SU-DHL-6 (cell line): ENCODE measurements at regions not wholly inside any gene's neighbourhood (a gene's known extent, or its start where the extent isn't known, plus 50 kb on each side); places are given as distances from the start of the nearest gene placed in this dataset.
"Not testable (repeated sequence)": the region's sequence is repeated elsewhere in the genome, so short reads cannot be mapped to it uniquely, and the experiment has no call there.

Source experiments
- H2AFZ ChIP-seq: fragments of 200-600 bp; sonication (generic); 2 replicates; pipeline ENCODE4 v1.6.1; 2014; ENCODE audit warnings: low read depth, mild to moderate bottlenecking, moderate library complexity, mixed read lengths, antibody characterized with exemption, low read length; ENCODE audit not compliant: severe bottlenecking
- H3F3A ChIP-seq: fragments of 200-600 bp; shearing (Covaris generic); 2 replicates; pipeline ENCODE4 v1.6.0; 2016; ENCODE audit warnings: antibody characterized with exemption, mild to moderate bottlenecking; ENCODE audit not compliant: insufficient read depth
- H3K27ac ChIP-seq: fragments of 200-600 bp; sonication (generic); 2 replicates; pipeline ENCODE4 v1.5.1; 2016; ENCODE audit warnings: low read depth, mild to moderate bottlenecking, low read length, moderate library complexity, mixed read lengths
- H3K27me3 ChIP-seq: fragments of 200-600 bp; sonication (generic), shearing (Covaris generic); 2 replicates; pipeline ENCODE4 v1.6.0; 2014; ENCODE audit warnings: mild to moderate bottlenecking, low read length
- H3K36me3 ChIP-seq: fragments of 200-600 bp; sonication (generic); 2 replicates; pipeline ENCODE4 v1.6.1; 2014; ENCODE audit warnings: mild to moderate bottlenecking, low read length, mixed read lengths
- H3K4me2 ChIP-seq: fragments of 300-600, 200-600 bp; shearing (Covaris generic), sonication (generic); 2 replicates; pipeline ENCODE4 v1.6.0; 2014; ENCODE audit warnings: low read length, low read depth, mild to moderate bottlenecking; ENCODE audit not compliant: poor library complexity, severe bottlenecking
- H3K4me3 ChIP-seq: fragments of 200-600 bp; sonication (generic); 2 replicates; pipeline ENCODE4 v1.5.1; 2014; ENCODE audit warnings: antibody characterized with exemption, low read length, mild to moderate bottlenecking, mixed read lengths; ENCODE audit not compliant: insufficient read depth, poor library complexity, severe bottlenecking
- H3K79me2 ChIP-seq: fragments of 200-600 bp; sonication (generic); 2 replicates; pipeline ENCODE4 v1.6.1; 2014; ENCODE audit warnings: mild to moderate bottlenecking, low read length, moderate library complexity; ENCODE audit not compliant: insufficient read depth
- H3K9ac ChIP-seq: fragments of 200-600 bp; sonication (generic); 2 replicates; pipeline ENCODE4 v1.7.0; 2014; ENCODE audit warnings: mild to moderate bottlenecking, low read length
- H3K9me2 ChIP-seq: fragments of 200-600 bp; sonication (generic); replicated peaks from 2 replicates; pipeline ENCODE4 v1.6.1; 2014; ENCODE audit warnings: low read length; ENCODE audit not compliant: insufficient read depth
- H3K9me3 ChIP-seq: fragments of 200-600 bp; sonication (generic); 2 replicates; pipeline ENCODE4 v1.6.1; 2014; ENCODE audit warnings: low read length, mixed read lengths; ENCODE audit not compliant: insufficient read depth
- H4K20me1 ChIP-seq: fragments of 200-600 bp; sonication (generic); 2 replicates; pipeline ENCODE4 v1.6.1; 2014; ENCODE audit warnings: low read depth, mild to moderate bottlenecking, antibody characterized with exemption, low read length, moderate library complexity, mixed read lengths
- EZH2phosphoT487 ChIP-seq: fragments of 200-600 bp; sonication (generic), shearing (Covaris generic); conservative IDR thresholded peaks from 2 replicates; pipeline ENCODE4 v1.6.1; 2018; ENCODE audit warnings: mild to moderate bottlenecking, antibody characterized with exemption, low read length, moderate library complexity, mixed read lengths
- TF ChIP-seq, protein P1 (sequence below): fragments of 200-600 bp; sonication (generic); IDR thresholded peaks from one replicate; pipeline ENCODE4 v1.5.1; 2017; ENCODE audit warnings: antibody characterized with exemption, mild to moderate bottlenecking, low read length, moderate library complexity; ENCODE audit not compliant: insufficient read depth, poor library complexity, severe bottlenecking

DNA sequence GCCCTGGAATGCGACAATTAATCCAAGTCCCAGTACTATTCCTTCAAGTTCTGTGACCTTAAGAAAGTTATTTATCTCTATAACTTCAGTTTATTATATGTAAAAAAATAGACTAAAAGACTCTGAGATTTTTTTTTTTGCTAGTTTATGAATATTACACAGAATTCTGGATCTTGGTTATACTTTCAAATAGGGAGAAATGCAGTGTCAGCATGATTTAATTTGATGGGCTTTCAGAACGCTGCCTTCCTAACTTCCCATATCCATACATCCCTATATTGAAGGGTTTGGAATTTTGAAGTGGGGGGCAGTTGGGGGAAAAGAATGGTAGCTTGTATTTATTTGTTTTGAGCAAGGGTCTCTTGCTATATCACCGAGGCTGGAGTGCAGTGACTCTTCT lies 98.4 kb upstream of the MEGF10 start:
- TF ChIP-seq, protein P1, sequence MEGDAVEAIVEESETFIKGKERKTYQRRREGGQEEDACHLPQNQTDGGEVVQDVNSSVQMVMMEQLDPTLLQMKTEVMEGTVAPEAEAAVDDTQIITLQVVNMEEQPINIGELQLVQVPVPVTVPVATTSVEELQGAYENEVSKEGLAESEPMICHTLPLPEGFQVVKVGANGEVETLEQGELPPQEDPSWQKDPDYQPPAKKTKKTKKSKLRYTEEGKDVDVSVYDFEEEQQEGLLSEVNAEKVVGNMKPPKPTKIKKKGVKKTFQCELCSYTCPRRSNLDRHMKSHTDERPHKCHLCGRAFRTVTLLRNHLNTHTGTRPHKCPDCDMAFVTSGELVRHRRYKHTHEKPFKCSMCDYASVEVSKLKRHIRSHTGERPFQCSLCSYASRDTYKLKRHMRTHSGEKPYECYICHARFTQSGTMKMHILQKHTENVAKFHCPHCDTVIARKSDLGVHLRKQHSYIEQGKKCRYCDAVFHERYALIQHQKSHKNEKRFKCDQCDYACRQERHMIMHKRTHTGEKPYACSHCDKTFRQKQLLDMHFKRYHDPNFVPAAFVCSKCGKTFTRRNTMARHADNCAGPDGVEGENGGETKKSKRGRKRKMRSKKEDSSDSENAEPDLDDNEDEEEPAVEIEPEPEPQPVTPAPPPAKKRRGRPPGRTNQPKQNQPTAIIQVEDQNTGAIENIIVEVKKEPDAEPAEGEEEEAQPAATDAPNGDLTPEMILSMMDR = no peak
- TF ChIP-seq EZH2phosphoT487 = no peak
- no peaks in the 10 kb centered on the region for H4K20me1 ChIP-seq

DNA sequence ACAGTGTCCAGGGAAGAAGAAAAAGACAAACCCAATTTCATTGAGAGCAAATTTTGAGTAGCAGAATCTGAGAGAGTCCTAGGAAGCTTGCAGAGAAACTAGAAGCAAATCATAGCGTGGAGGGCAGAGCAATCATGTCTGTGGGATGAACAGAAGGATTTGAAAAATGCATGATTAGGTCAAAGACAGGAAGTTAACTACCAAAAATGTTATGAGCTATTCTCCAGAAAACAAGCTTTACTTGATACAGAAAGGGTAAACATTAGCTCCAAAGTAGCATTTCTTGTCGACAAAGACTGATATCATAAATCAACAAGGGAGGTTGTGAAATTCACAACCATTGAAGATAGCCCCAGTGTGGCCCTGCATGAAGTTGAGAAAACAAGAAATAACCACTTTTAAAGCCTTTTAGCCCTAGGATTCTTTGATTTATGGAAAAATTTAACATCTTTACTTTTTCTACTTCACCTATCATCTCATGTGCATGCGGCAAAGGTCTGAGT lies 97.7 kb upstream of the MEGF10 start:
- Histone ChIP-seq H3K79me2 (no peaks in the 10 kb centered on the region), H3K9me2 (no peaks in the 10 kb centered on the region; the same call in 1 of the 2 replicates), H3F3A (no peaks in the 10 kb centered on the region), H3K9me3 (no peaks in the 10 kb centered on the region), H3K36me3 (no peaks in the 10 kb centered on the region), H2AFZ (no peak overlapping the region), H4K20me1 (no peaks in the 10 kb centered on the region), H3K4me3 (no peak overlapping the region), H3K9ac (no peak overlapping the region), H3K27me3 (no peaks in the 10 kb centered on the region), H3K4me2 (no peak overlapping the region), H3K27ac (no peak overlapping the region)
- TF ChIP-seq, protein P1 = no peak

More for the DNA sequence above, 98.4 kb upstream of the MEGF10 start:
- H2AFZ ChIP-seq = no peak overlapping the region
- no peaks in the 10 kb centered on the region for H3F3A ChIP-seq
- H3K4me2 ChIP-seq = no peak overlapping the region
- H3K79me2 ChIP-seq = no peaks in the 10 kb centered on the region
- H3K9me3 ChIP-seq = no peaks in the 10 kb centered on the region
- H3K9ac ChIP-seq = no peak overlapping the region
- H3K36me3 ChIP-seq = no peaks in the 10 kb centered on the region
- no peaks in the 10 kb centered on the region for H3K27me3 ChIP-seq
- no peak overlapping the region for H3K4me3 ChIP-seq
- H3K9me2 ChIP-seq = no peaks in the 10 kb centered on the region; the same call in 1 of the 2 replicates
- no peak overlapping the region for H3K27ac ChIP-seq

DNA sequence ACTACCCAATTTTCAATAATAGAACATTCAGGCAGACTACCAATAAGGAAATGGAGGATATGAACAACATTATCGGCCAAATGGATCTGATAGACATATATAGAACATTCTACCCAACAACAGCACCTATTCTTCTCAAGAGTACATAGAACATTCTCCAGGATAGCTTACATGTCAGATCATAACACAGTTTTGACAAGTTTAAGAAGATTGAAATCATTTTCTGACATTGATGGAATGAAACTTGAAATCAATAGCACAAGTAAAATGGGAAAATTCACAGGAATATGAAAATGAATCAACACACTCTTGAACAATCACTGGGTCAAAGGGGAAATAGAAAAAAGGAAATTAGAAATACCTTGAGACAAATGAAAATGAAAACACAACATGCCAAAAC lies 94.6 kb upstream of the MEGF10 start:
- no peaks in the 10 kb centered on the region for H3K9me3 ChIP-seq
- H3K27me3 ChIP-seq = no peaks in the 10 kb centered on the region
- H3F3A ChIP-seq = no peaks in the 10 kb centered on the region
- no peak overlapping the region for H3K4me2 ChIP-seq
- H3K36me3 ChIP-seq = no peaks in the 10 kb centered on the region
- H3K4me3 ChIP-seq = no peak overlapping the region
- no peak for TF ChIP-seq EZH2phosphoT487
- TF ChIP-seq, protein P1 = no peak
- no peak overlapping the region for H2AFZ ChIP-seq
- no peaks in the 10 kb centered on the region for H3K79me2 ChIP-seq
- no peak overlapping the region for H3K9ac ChIP-seq
- H3K27ac ChIP-seq = no peak overlapping the region
- H4K20me1 ChIP-seq = no peaks in the 10 kb centered on the region
- H3K9me2 ChIP-seq = no peaks in the 10 kb centered on the region; the same call in 1 of the 2 replicates

DNA sequence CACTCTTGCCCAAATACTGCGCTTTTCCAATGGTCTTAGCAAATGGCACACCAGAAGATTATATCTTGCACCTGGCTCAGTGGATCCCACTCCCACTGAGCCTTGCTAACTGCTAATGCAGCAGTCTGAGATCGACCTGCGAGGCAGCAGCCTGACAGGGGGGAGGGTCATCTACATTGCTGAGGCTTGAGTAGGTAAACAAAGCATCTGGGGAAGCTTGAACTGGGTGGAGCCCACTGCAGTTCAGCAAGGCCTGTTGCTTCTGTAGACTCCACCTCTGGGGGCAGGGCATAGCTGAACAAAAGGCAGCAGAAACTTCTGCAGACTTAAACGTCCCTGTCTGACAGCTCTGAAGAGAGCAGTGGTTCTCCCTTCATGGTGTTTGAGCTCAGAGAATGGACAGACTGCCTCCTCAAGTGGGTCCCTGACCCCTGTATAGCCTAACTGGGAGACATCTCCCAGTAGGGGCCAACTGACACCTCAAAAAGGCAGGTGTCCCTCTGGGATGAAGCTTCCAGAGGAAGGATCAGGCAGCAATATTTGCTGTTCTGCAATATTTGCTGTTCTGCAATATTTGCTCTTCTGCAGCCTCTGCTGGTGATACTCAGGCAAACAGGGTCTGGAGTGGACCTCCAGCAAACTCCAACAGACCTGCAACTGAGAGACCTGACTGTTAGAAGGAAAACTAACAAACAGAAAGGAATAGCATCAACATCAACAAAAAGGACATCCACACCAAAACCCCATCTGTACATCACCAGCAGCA lies 93.0 kb upstream of the MEGF10 start:
- H3F3A ChIP-seq, H3K36me3 ChIP-seq, H3K4me3 ChIP-seq, H3K9ac ChIP-seq, H3K4me2 ChIP-seq, H3K27me3 ChIP-seq, H4K20me1 ChIP-seq, H3K27ac ChIP-seq, H3K9me2 ChIP-seq, H2AFZ ChIP-seq, H3K9me3 ChIP-seq, H3K79me2 ChIP-seq: not testable (repeated sequence)

DNA sequence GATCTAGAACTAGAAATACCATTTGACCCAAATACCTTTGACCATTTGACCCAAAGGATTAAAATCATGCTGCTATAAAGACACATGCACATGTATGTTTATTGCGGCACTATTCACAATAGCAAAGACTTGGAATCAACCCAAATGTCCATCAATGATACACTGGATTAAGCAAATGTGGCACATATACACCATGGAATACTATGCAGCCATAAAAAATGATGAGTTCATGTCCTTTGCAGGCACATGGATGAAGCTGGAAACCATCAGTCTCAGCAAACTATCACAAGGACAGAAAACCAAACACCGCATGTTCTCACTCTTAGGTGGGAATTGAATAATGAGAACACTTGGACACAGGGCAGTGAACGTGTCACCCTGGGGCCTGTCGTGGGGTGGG lies 87.9 kb upstream of the MEGF10 start:
- not testable (repeated sequence) for H4K20me1 ChIP-seq, H3F3A ChIP-seq, H3K79me2 ChIP-seq, H3K4me3 ChIP-seq, H3K27me3 ChIP-seq, H3K36me3 ChIP-seq, H3K4me2 ChIP-seq, H3K9ac ChIP-seq, H3K9me3 ChIP-seq, H3K9me2 ChIP-seq, H2AFZ ChIP-seq, H3K27ac ChIP-seq
